GM12873 (cell line): ENCODE measurements at regions not wholly inside any gene's neighbourhood (a gene's known extent, or its start where the extent isn't known, plus 50 kb on each side); places are given as distances from the start of the nearest gene placed in this dataset.

Source experiments
- CTCF ChIP-seq: IDR thresholded peaks from 2 replicates; pipeline ENCODE4 v1.5.1; 2012; ENCODE audit warnings: low read depth, mild to moderate bottlenecking, moderate library complexity, low read length, control low read depth; ENCODE audit not compliant: insufficient read depth; ENCODE audit errors: missing control alignments

DNA sequence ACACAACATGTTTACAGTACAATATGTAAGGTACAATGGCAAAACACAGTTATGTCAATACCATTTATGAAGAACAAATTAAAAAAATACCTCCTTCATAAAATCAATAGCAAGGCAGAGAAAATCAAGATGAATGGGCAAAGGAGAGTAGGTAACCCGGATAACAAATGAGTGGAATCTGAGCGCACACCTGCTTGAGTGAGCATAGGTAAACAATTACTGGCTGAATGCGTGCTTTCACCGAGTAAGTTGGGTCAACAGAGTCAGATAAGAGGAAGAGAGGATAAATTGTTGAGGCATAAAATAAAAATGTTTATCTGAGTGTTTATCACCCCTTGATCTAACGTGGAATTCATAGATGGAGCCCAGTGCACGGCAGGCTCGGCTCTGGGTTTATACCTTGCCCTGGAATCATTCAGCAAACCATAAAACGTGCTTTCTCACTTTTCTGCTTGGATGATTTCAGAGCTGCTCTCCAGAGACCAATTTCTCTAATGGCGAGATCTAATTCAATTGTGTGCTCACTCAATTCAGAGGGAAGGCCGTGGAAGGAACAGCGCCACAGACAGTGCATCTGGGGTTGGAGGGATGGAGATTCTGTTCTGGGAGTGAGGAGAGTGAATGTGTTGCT lies 224.8 kb upstream of the MAP3K7 start:
- no peak for TF ChIP-seq CTCF

DNA sequence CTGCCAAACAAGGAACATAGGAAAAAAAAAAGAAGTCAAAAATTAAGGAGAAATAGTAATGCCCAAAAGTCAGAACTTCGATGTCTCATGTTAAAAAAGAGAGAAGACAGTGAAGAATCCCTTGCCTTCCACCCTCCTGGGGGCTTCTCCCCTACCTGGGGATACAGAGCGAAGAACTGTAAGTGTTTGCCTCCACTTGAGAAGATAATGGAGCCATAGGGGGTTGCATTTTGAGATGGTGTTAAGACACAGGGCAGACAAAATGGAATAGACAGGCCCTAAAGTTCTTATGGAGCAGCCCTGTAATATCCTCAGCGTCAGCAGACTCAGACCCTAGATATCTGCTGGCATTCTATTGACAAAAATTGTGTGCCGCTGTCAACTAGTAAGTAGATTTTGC lies 222.2 kb upstream of the MAP3K7 start:
- no peak for TF ChIP-seq CTCF

- no peak for TF ChIP-seq CTCF
Measured at GRCh38 chr6:90807791-90808701, 221.2 kb upstream of the MAP3K7 start.

GRCh38 chr6:90805619-90806155 lies 218.8 kb upstream of the MAP3K7 start:
- TF ChIP-seq CTCF, result no peak

- no peak for TF ChIP-seq CTCF
Measured at GRCh38 chr6:90803956-90804355, 217.1 kb upstream of the MAP3K7 start.

DNA sequence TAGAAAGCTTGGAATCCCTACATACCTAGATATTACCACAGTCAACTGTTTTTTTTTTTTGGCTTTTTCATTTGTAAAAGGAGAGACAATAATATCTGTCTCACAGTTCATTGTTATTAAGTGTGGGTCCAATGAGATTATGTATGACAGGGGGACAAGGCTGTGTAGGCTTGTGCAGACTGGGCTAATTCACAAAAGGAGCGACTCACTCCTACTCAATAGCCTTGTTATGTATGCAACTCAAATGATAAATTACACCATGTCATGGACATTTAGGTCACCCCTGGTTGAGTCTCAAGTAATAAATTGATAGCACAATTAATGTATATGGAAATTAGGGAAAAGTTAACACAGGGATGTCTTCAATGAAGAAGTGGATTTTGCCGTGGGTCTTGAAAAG lies 208.2 kb upstream of the MAP3K7 start:
- no peak for TF ChIP-seq CTCF

DNA sequence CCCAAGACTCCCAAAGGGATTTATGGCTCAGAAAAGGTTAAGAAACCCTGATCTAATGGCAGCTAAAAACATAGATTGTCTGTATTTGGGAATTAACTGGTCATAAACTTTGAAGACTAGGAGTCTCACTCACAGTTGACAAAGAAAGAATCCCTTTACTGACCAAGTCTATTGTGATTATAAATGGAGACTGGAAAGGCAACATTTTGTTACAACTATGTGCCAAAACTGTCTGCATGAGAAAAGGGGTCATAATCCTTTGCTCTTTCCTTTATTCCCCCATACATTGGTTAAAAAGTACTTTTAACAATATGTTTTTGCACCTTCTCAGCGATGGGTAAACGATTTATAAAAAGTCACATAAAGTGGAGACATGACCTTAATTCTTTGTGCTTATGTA lies 206.9 kb upstream of the MAP3K7 start:
- no peak for TF ChIP-seq CTCF
